GM10266 (cell line): ENCODE measurements at regions not wholly inside any gene's neighbourhood (a gene's known extent, or its start where the extent isn't known, plus 50 kb on each side); places are given as distances from the start of the nearest gene placed in this dataset.
"Not testable (repeated sequence)": the region's sequence is repeated elsewhere in the genome, so short reads cannot be mapped to it uniquely, and the experiment has no call there.

Source experiments
- DNase-seq: peaks from one replicate; pipeline ENCODE4 v3.0.0; 2012; ENCODE audit errors: extremely low spot score
- CTCF ChIP-seq: IDR thresholded peaks from 2 replicates; pipeline ENCODE4 v1.5.1; 2012; ENCODE audit warnings: mild to moderate bottlenecking, low read depth; ENCODE audit not compliant: control insufficient read depth, insufficient read depth; ENCODE audit errors: missing control alignments

GRCh38 chr12:131628023-131628740 lies 82.7 kb upstream of the SFSWAP start:
- no peak for TF ChIP-seq CTCF
- no peak for DNase-seq

GRCh38 chr12:131628766-131629448 lies 82.0 kb upstream of the SFSWAP start:
- DNase-seq, result no peak
- no peak for TF ChIP-seq CTCF

GRCh38 chr12:131631230-131631629 lies 79.7 kb upstream of the SFSWAP start:
- no peak for DNase-seq
- no peak for TF ChIP-seq CTCF

GRCh38 chr12:131631889-131632651 lies 78.8 kb upstream of the SFSWAP start:
- not testable (repeated sequence) for DNase-seq

GRCh38 chr12:131632652-131633023 lies 78.3 kb upstream of the SFSWAP start:
- DNase-seq, result not testable (repeated sequence)

- not testable (repeated sequence) for DNase-seq
Measured at GRCh38 chr12:131633610-131634009, 77.3 kb upstream of the SFSWAP start.

GRCh38 chr12:131634037-131634436 lies 76.9 kb upstream of the SFSWAP start:
- no peak for TF ChIP-seq CTCF
- DNase-seq, result no peak

- not testable (repeated sequence) for DNase-seq
Measured at GRCh38 chr12:131635012-131635411, 75.9 kb upstream of the SFSWAP start.

GRCh38 chr12:131635491-131636122 lies 75.3 kb upstream of the SFSWAP start:
- DNase-seq, result no peak
- no peak for TF ChIP-seq CTCF
